ENCODE measurements at regions not wholly inside any gene's neighbourhood (a gene's known extent, or its start where the extent isn't known, plus 50 kb on each side); places are given as distances from the start of the nearest gene placed in this dataset.

- Histone ChIP-seq H2BK5ac (ENCODE audit: insufficient read length, low read length) (no peak overlapping the region), H3T11ph (ENCODE audit: low read length) (no peak overlapping the region), H2BK12ac (ENCODE audit: insufficient read length, low read depth, low read length) (no peak overlapping the region), H3K27me3 (ENCODE audit: insufficient read depth, low read length) (no peaks in the 10 kb centered on the region), H4K20me1 (ENCODE audit: control insufficient read depth, insufficient read depth, insufficient read length) (no peaks in the 10 kb centered on the region), H3K4ac (ENCODE audit: low read depth, low read length) (no peak overlapping the region), H3K4me2 (ENCODE audit: insufficient read depth, insufficient read length, low read length) (no peak overlapping the region), H3K27ac (ENCODE audit: insufficient read length, low read depth, low read length) (no peak overlapping the region), H3K79me1 (ENCODE audit: insufficient read depth, low read depth, low read length, poor library complexity, severe bottlenecking) (no peaks in the 10 kb centered on the region), H4K5ac (ENCODE audit: insufficient read length, low read depth, low read length) (no peak overlapping the region), H2BK15ac (ENCODE audit: low read depth, low read length) (no peak overlapping the region), H3K4me1 (ENCODE audit: insufficient read depth, low read length) (no peaks in the 10 kb centered on the region), H3K56ac (ENCODE audit: insufficient read length, low read depth, low read length) (no peak overlapping the region), H3K9ac (ENCODE audit: extremely low read depth, insufficient read length, low read length) (no peak overlapping the region), H2AFZ (ENCODE audit: low read length) (no peak overlapping the region), H3K14ac (ENCODE audit: insufficient read depth, low read length) (no peak overlapping the region), H4K91ac (ENCODE audit: insufficient read length, low read depth, low read length) (no peak overlapping the region), H2AK5ac (ENCODE audit: insufficient read length, low read length) (no peak overlapping the region), H3K79me2 (ENCODE audit: insufficient read depth, low read length) (no peaks in the 10 kb centered on the region), H4K8ac (replicated peaks; ENCODE audit: insufficient read length, low read depth, low read length) (no peak overlapping the region), H3K18ac (ENCODE audit: insufficient read length, low read depth, low read length) (no peak overlapping the region), H2BK120ac (ENCODE audit: low read depth, low read length, poor library complexity, severe bottlenecking) (no peak overlapping the region), H2BK20ac (ENCODE audit: low read depth, low read length, poor library complexity, severe bottlenecking) (no peak overlapping the region), H3K9me3 (ENCODE audit: control insufficient read depth, low read depth, low read length) (no peaks in the 10 kb centered on the region), H3K23ac (ENCODE audit: insufficient read length, low read depth, low read length) (no peak overlapping the region), H3K23me2 (ENCODE audit: insufficient read length, low read depth, low read length, poor library complexity, severe bottlenecking) (no peaks in the 10 kb centered on the region)
- no peak for DNase-seq
- no peak for TF ChIP-seq CTCF (conservative IDR thresholded peaks at IDR 0.05)
- Mint-ChIP-seq H3K27ac (no peak overlapping the region), H3K4me3 (no peak overlapping the region), H3K27me3 (ENCODE audit: low read depth) (no peaks in the 10 kb centered on the region), H3K9me3 (no peaks in the 10 kb centered on the region), H3K4me1 (no peaks in the 10 kb centered on the region), H3K36me3 (ENCODE audit: insufficient read depth in 1 of 3, low read depth in 3 of 3) (no peaks in the 10 kb centered on the region)
- WGBS (ENCODE audit: extremely low coverage, insufficient read length, low lambda C conversion rate) = no CpG with 5 or more reads among the region's 3 CpGs
Observed at GRCh38 chr2:142415461-142415860, 284.6 kb upstream of the LRP1B start.

All from H9 (cell line).